HCT116 (cell line): ENCODE measurements at regions not wholly inside any gene's neighbourhood (a gene's known extent, or its start where the extent isn't known, plus 50 kb on each side); places are given as distances from the start of the nearest gene placed in this dataset.
"Not testable (repeated sequence)": the region's sequence is repeated elsewhere in the genome, so short reads cannot be mapped to it uniquely, and the experiment has no call there.

Experiments
- ATAC-seq: fragments of 200-7000 bp; cut with Tn5 transposase; 2 replicates; pipeline ENCODE4 v1.9.1; 2020; ENCODE audit warnings: mild to moderate bottlenecking, moderate library complexity
- BruUV-seq: library from RNA; stranded (reverse); fragments of 400-500 nt; replicated peaks from 2 replicates; lab custom pipeline; 2021; lab: Mats Ljungman, UMichigan
- CTCF ChIA-PET: fragments of 300-600 bp; sonication (Branson Sonifier 250); formaldehyde crosslinking; loops from one replicate; lab custom pipeline; 2021; ENCODE audit warnings: antibody characterized with exemption; lab: Charles Lee
- POLR2A ChIA-PET: fragments of 300-600, 350-600 bp; sonication (Branson Sonifier 250); formaldehyde crosslinking; loops from one replicate; lab custom pipeline; 2021; ENCODE audit warnings: antibody characterized with exemption; lab: Charles Lee
- RAD21 ChIA-PET, 2 experiments: fragments of 300-600 bp; sonication (Branson Sonifier 250); formaldehyde crosslinking; loops; one replicate each; lab custom pipeline; 2023; ENCODE audit warnings: low total read pairs in 2 of 2; ENCODE audit not compliant: uncharacterized antibody in 2 of 2, unreplicated experiment in 2 of 2, low non-redundant PET in 1 of 2; lab: Charles Lee
- DNase-seq: peaks from one replicate; pipeline ENCODE4 v3.0.0-alpha.2; 2010; ENCODE audit warnings: low read depth, low spot score
- H2AFZ ChIP-seq: fragments of 200-600 bp; shearing (Covaris generic), sonication (generic); 2 replicates; pipeline ENCODE4 v1.6.1; 2017; ENCODE audit warnings: low read depth, mixed run types, mixed read lengths, antibody characterized with exemption, low read length; ENCODE audit not compliant: poor library complexity, severe bottlenecking
- H3K27ac ChIP-seq: 2 replicates; pipeline ENCODE4 v1.5.1; 2012; ENCODE audit warnings: low read depth, low read length
- H3K27me3 ChIP-seq: fragments of 200-600 bp; sonication (generic); 2 replicates; pipeline ENCODE4 v1.6.1; 2016; ENCODE audit warnings: mixed run types, low read length, mixed read lengths; ENCODE audit not compliant: insufficient read depth
- H3K36me3 ChIP-seq, 2 experiments: fragments of 200-500 bp in 1 of 2; fragments of 200-600 bp in 1 of 2; sonication (Bioruptor generic) in 1 of 2; sonication (generic) in 1 of 2; 2 replicates each; pipeline versions ENCODE4 v1.5.1 to v1.6.1; 2014 to 2016; ENCODE audit warnings: low read length in 2 of 2, inconsistent platforms in 1 of 2, mixed read lengths in 1 of 2, mixed run types in 1 of 2; ENCODE audit not compliant: insufficient read depth in 2 of 2, control insufficient read depth in 1 of 2
- H3K4me1 ChIP-seq, 2 experiments: fragments of 200-600 bp in 1 of 2; sonication (generic) in 1 of 2; 2 replicates each; pipeline versions ENCODE4 v1.5.1 to v1.6.1; 2012 to 2017; ENCODE audit warnings: low read length in 2 of 2, inconsistent platforms in 1 of 2, mild to moderate bottlenecking in 1 of 2, mixed read lengths in 1 of 2, mixed run types in 1 of 2, moderate library complexity in 1 of 2; ENCODE audit not compliant: insufficient read depth in 2 of 2, control insufficient read depth in 1 of 2
- H3K4me2 ChIP-seq: fragments of 200-600 bp; sonication (generic); 2 replicates; pipeline ENCODE4 v1.6.1; 2017; ENCODE audit warnings: mixed run types, low read length, mixed read lengths
- H3K4me3 ChIP-seq, 2 experiments: fragments of 200-600 bp in 1 of 2; sonication (generic) in 1 of 2; replicated peaks in 1 of 2; 2 replicates each; pipeline ENCODE4 v1.5.1; 2011 to 2016; ENCODE audit warnings: low read length in 2 of 2, control low read depth in 1 of 2, low read depth in 1 of 2, mild to moderate bottlenecking in 1 of 2, mixed read lengths in 1 of 2, mixed run types in 1 of 2
- H3K79me2 ChIP-seq: fragments of 200-600 bp; sonication (generic); 2 replicates; pipeline ENCODE4 v1.6.1; 2017; ENCODE audit warnings: mild to moderate bottlenecking, mixed run types, low read length, moderate library complexity, mixed read lengths; ENCODE audit not compliant: insufficient read depth
- H3K9ac ChIP-seq: fragments of 200-600 bp; sonication (generic); 2 replicates; pipeline ENCODE4 v1.6.1; 2016; ENCODE audit warnings: low read length, mixed read lengths
- H3K9me2 ChIP-seq: fragments of 200-600 bp; sonication (generic), shearing (Covaris generic); 2 replicates; pipeline ENCODE4 v1.6.1; 2017; ENCODE audit warnings: mixed run types, mild to moderate bottlenecking, moderate library complexity; ENCODE audit not compliant: insufficient read depth
- H3K9me3 ChIP-seq, 2 experiments: fragments of 200-500 bp in 1 of 2; fragments of 200-600 bp in 1 of 2; sonication (Bioruptor generic) in 1 of 2; sonication (generic) in 1 of 2; 2 replicates each; pipeline ENCODE4 v1.6.1; 2014 to 2017; ENCODE audit warnings: low read length in 2 of 2, mixed read lengths in 2 of 2, inconsistent platforms in 1 of 2, low read depth in 1 of 2, mild to moderate bottlenecking in 1 of 2, mixed run types in 1 of 2, moderate library complexity in 1 of 2; ENCODE audit not compliant: control insufficient read depth in 1 of 2, insufficient read depth in 1 of 2
- H4K20me1 ChIP-seq: fragments of 200-600 bp; sonication (generic), shearing (Covaris generic); 2 replicates; pipeline ENCODE4 v1.6.1; 2017; ENCODE audit warnings: mixed run types, mild to moderate bottlenecking, moderate library complexity; ENCODE audit not compliant: insufficient read depth
- ELF1 ChIP-seq: IDR thresholded peaks from 2 replicates; pipeline ENCODE4 v1.6.1; 2012; ENCODE audit warnings: low read depth, borderline replicate concordance
- RAD21 ChIP-seq: IDR thresholded peaks from 2 replicates; pipeline ENCODE4 v1.6.1; 2012; ENCODE audit warnings: low read depth, mild to moderate bottlenecking
- intact Hi-C: fragments of 100-400 bp; cut with micrococcal nuclease; formaldehyde crosslinking; loops from 2 replicates; pipeline ENCODE4 v1.10.0; 2022
- TF ChIP-seq, protein P1 (sequence below), 3 experiments: fragments of 200-600 bp in 1 of 3; sonication (generic) in 1 of 3; IDR thresholded peaks in 2 of 3; conservative IDR thresholded peaks in 1 of 3; 2 replicates each; pipeline ENCODE4 v1.5.1; 2012 to 2017; ENCODE audit warnings: low read depth in 2 of 3, low read length in 2 of 3, antibody characterized with exemption in 1 of 3, borderline replicate concordance in 1 of 3, control low read depth in 1 of 3, mild to moderate bottlenecking in 1 of 3, mixed read lengths in 1 of 3, mixed run types in 1 of 3, moderate library complexity in 1 of 3; ENCODE audit not compliant: insufficient read depth in 1 of 3

DNA sequence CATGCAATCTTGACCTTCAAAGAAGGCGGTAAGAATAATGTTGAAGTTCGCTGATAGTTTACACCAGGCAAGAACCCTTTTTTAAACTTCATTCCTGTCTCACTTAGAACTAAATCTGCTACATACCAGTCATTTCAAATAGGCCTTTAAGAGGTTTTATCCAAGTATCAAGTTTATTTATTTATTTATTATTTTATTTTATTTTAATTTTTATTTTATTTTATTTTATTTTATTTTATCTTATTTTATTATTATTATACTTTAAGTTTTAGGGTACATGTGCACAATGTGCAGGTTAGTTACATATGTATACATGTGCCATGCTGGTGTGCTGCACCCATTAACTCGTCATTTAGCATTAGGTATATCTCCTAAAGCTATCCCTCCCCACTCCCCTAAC lies 691.6 kb downstream of the ANKRD7 start:
- H3K36me3 ChIP-seq, H3K27me3 ChIP-seq, H3K9me2 ChIP-seq, H4K20me1 ChIP-seq, DNase-seq, H3K4me3 ChIP-seq, H3K79me2 ChIP-seq, POLR2A ChIA-PET, H3K4me2 ChIP-seq, BruUV-seq, H3K9me3 ChIP-seq, ATAC-seq, H3K9ac ChIP-seq, RAD21 ChIA-PET, CTCF ChIA-PET, H3K4me1 ChIP-seq, H2AFZ ChIP-seq, H3K27ac ChIP-seq: not testable (repeated sequence)
- intact Hi-C loops = loop anchor here (10.0 kb wide), 3 partner anchors 1359 to 1809 kb away; partner anchors contain the start of gene KCND2

DNA sequence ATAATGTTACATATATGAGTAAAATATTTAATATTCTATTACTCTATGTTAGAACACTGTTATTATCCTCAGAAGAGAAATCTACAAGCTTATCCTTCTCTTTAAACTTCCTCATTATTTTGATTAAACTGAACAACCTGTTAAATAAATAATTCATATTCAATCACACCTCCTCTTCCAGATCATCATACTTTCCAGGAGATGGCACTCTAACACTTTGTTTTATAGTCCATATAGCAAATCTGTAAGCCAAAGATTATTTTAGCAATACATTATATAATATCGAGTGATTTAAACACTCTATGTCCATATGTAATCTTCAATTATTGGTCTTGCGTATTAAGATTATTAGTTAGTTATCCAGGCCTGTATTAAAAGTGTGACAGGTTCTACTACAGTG lies 694.1 kb downstream of the ANKRD7 start:
- no peaks in the 10 kb centered on the region for H3K79me2 ChIP-seq
- POLR2A ChIA-PET = no interaction called here
- no peak overlapping the region for H2AFZ ChIP-seq
- intact Hi-C loops = loop anchor here (1.0 to 10.0 kb wide), 4 partner anchors 258 to 1806 kb away; partner anchors contain the start of gene KCND2
- H4K20me1 ChIP-seq = no peaks in the 10 kb centered on the region
- no peaks in the 10 kb centered on the region for H3K36me3 ChIP-seq
- DNase-seq (peak; percentile 26), ATAC-seq (peak; percentile 53)
- H3K27ac ChIP-seq = no peak overlapping the region
- CTCF ChIA-PET = interaction anchor here (0.8 to 3.6 kb wide), 3 partner anchors 258 to 1016 kb away, joined by 3 to 13 read pairs (median 9); no protein-coding TSS in a partner anchor
- H3K9me2 ChIP-seq = no peaks in the 10 kb centered on the region
- no peak overlapping the region for H3K4me3 ChIP-seq
- RAD21 ChIA-PET = interaction anchor here in 1 of 2 experiments (1.0 kb wide), 1 partner anchor 258 kb away, joined by 3 read pairs; no protein-coding TSS in a partner anchor
- TF ChIP-seq ELF1 = no peak
- TF ChIP-seq, protein P1, sequence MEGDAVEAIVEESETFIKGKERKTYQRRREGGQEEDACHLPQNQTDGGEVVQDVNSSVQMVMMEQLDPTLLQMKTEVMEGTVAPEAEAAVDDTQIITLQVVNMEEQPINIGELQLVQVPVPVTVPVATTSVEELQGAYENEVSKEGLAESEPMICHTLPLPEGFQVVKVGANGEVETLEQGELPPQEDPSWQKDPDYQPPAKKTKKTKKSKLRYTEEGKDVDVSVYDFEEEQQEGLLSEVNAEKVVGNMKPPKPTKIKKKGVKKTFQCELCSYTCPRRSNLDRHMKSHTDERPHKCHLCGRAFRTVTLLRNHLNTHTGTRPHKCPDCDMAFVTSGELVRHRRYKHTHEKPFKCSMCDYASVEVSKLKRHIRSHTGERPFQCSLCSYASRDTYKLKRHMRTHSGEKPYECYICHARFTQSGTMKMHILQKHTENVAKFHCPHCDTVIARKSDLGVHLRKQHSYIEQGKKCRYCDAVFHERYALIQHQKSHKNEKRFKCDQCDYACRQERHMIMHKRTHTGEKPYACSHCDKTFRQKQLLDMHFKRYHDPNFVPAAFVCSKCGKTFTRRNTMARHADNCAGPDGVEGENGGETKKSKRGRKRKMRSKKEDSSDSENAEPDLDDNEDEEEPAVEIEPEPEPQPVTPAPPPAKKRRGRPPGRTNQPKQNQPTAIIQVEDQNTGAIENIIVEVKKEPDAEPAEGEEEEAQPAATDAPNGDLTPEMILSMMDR (IDR thresholded peaks at IDR 0.05 in 2 of 3, conservative IDR thresholded peaks at IDR 0.05 in 1 of 3; ENCODE audit: borderline replicate concordance in 1 of 3, insufficient read depth in 1 of 3, low read depth in 2 of 3, low read length in 2 of 3) = peak; percentile 27 to 57 (median 56); a peak in 4 of 6 replicates
- peak; percentile 76 for TF ChIP-seq RAD21
- BruUV-seq = no TSS peak
- no peaks in the 10 kb centered on the region for H3K27me3 ChIP-seq
- no peak overlapping the region for H3K9ac ChIP-seq
- no peaks in the 10 kb centered on the region for H3K4me1 ChIP-seq
- H3K4me2 ChIP-seq = no peak overlapping the region
- no peaks in the 10 kb centered on the region for H3K9me3 ChIP-seq
